22Rv1 (cell line): ENCODE measurements at regions not wholly inside any gene's neighbourhood (a gene's known extent, or its start where the extent isn't known, plus 50 kb on each side); places are given as distances from the start of the nearest gene placed in this dataset.

Source experiments
- H3K27ac ChIP-seq: fragments of 450-650 bp; 2 replicates; pipeline ENCODE4 v1.5.1; 2017
- CTCF ChIP-seq: fragments of 450-650 bp; IDR thresholded peaks from 2 replicates; pipeline ENCODE4 v1.5.1; 2017; ENCODE audit warnings: mild to moderate bottlenecking
- ZFX ChIP-seq: fragments of 450-650 bp; IDR thresholded peaks from 2 replicates; pipeline ENCODE4 v1.6.1; 2017; ENCODE audit warnings: antibody characterized with exemption, borderline replicate concordance

GRCh38 chr10:94146313-94146712 lies 152.6 kb downstream of the PLCE1 start:
- no peak overlapping the region for H3K27ac ChIP-seq
- TF ChIP-seq CTCF (no peak), ZFX (no peak)

- H3K27ac ChIP-seq, result no peak overlapping the region
- TF ChIP-seq ZFX (no peak), CTCF (no peak)
Measured at GRCh38 chr10:94146746-94147145, 153.0 kb downstream of the PLCE1 start.

- H3K27ac ChIP-seq, result no peak overlapping the region
- TF ChIP-seq ZFX (no peak), CTCF (no peak)
Measured at GRCh38 chr10:94149702-94150101, 156.0 kb downstream of the PLCE1 start.

GRCh38 chr10:94150541-94151184 lies 156.9 kb downstream of the PLCE1 start:
- TF ChIP-seq ZFX (no peak), CTCF (no peak)
- H3K27ac ChIP-seq, result no peak overlapping the region

GRCh38 chr10:94155722-94156271 lies 162.1 kb downstream of the PLCE1 start:
- TF ChIP-seq CTCF (no peak), ZFX (no peak)
- H3K27ac ChIP-seq, result no peak overlapping the region

- no peak for TF ChIP-seq CTCF
- TF ChIP-seq ZFX, result no peak
Measured at GRCh38 chr10:94156453-94156852, 162.7 kb downstream of the PLCE1 start.

GRCh38 chr10:94165158-94165611 lies 171.5 kb downstream of the PLCE1 start:
- peak; percentile 19; the same call in 1 of the 2 replicates for TF ChIP-seq CTCF
- H3K27ac ChIP-seq, result peak overlapping the region; percentile 43

More at GRCh38 chr10:94156453-94156852, 162.7 kb downstream of the PLCE1 start:
- H3K27ac ChIP-seq, result no peak overlapping the region
